ENCODE measurements at regions not wholly inside any gene's neighbourhood (a gene's known extent, or its start where the extent isn't known, plus 50 kb on each side); places are given as distances from the start of the nearest gene placed in this dataset.

GRCh38 chr7:1287752-1288201 lies 55.1 kb downstream of the UNCX start:
- Histone ChIP-seq H3K27ac (ENCODE audit: insufficient read depth, low read depth, low read length) (no peak overlapping the region), H3K9me1 (replicated peaks; ENCODE audit: control insufficient read depth, extremely low read depth, insufficient read depth, low read length) (no peaks in the 10 kb centered on the region), H3K27me3 (ENCODE audit: control insufficient read depth in 2 of 2, insufficient read depth in 2 of 2, low read length in 2 of 2) (peaks cover 10 to 14% of the 10 kb centered on the region in 2 experiments), H3K9ac (replicated peaks; ENCODE audit: extremely low read depth, insufficient read depth, low read length) (no peak overlapping the region), H3K9me3 (replicated peaks; ENCODE audit: control insufficient read depth, insufficient read depth, low read length) (no peaks in the 10 kb centered on the region), H4K20me1 (replicated peaks; ENCODE audit: control insufficient read depth, extremely low read depth, insufficient read depth, low read length) (no peaks in the 10 kb centered on the region), H3K4me2 (ENCODE audit: insufficient read depth, low read length) (no peak overlapping the region), H3K4me3 (replicated peaks in 1 of 3; ENCODE audit: insufficient read depth in 1 of 3, low read depth in 1 of 3, low read length in 3 of 3) (no peak overlapping the region), H3K79me2 (ENCODE audit: control insufficient read depth, insufficient read depth, low read length) (no peaks in the 10 kb centered on the region), H3K36me3 (ENCODE audit: control insufficient read depth in 2 of 2, extremely low read depth in 1 of 2, insufficient read depth in 2 of 2, low read length in 2 of 2) (no peaks in the 10 kb centered on the region), H2AFZ (ENCODE audit: low read depth, low read length) (no peak overlapping the region), H3K4me1 (ENCODE audit: control insufficient read depth, extremely low read depth, insufficient read depth, low read length) (no peaks in the 10 kb centered on the region)
- intact Hi-C loops (cut with micrococcal nuclease) (no loop called here), dilution Hi-C loops (cut with MboI; ENCODE audit: extremely low pct_ligation_motif_present, low sequenced_read_pairs) (no loop called here)
- FAIRE-seq (no peak), DNase-seq (ENCODE audit: low read depth, low spot score) (no peak)
- POLR2A ChIA-PET = no interaction called here
- BruUV-seq (replicated peaks) = no TSS peak
- TF ChIP-seq POLR2AphosphoS5 (IDR thresholded peaks at IDR 0.05; ENCODE audit: insufficient read depth, low read depth, low read length) (no peak), JUN (IDR thresholded peaks at IDR 0.05; ENCODE audit: borderline replicate concordance, insufficient read depth, insufficient read length, low read depth) (no peak), FOS (IDR thresholded peaks at IDR 0.05; ENCODE audit: borderline replicate concordance, insufficient read depth, low read length) (no peak), MYC (IDR thresholded peaks at IDR 0.05; ENCODE audit: low read depth, low read length) (no peak)
- TF ChIP-seq, protein P1, sequence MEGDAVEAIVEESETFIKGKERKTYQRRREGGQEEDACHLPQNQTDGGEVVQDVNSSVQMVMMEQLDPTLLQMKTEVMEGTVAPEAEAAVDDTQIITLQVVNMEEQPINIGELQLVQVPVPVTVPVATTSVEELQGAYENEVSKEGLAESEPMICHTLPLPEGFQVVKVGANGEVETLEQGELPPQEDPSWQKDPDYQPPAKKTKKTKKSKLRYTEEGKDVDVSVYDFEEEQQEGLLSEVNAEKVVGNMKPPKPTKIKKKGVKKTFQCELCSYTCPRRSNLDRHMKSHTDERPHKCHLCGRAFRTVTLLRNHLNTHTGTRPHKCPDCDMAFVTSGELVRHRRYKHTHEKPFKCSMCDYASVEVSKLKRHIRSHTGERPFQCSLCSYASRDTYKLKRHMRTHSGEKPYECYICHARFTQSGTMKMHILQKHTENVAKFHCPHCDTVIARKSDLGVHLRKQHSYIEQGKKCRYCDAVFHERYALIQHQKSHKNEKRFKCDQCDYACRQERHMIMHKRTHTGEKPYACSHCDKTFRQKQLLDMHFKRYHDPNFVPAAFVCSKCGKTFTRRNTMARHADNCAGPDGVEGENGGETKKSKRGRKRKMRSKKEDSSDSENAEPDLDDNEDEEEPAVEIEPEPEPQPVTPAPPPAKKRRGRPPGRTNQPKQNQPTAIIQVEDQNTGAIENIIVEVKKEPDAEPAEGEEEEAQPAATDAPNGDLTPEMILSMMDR (IDR thresholded peaks at IDR 0.05; ENCODE audit: extremely low read depth in 1 of 2, insufficient read depth in 1 of 2, low read depth in 1 of 2, low read length in 2 of 2) = no peak
- CTCF ChIA-PET = no interaction called here

DNA sequence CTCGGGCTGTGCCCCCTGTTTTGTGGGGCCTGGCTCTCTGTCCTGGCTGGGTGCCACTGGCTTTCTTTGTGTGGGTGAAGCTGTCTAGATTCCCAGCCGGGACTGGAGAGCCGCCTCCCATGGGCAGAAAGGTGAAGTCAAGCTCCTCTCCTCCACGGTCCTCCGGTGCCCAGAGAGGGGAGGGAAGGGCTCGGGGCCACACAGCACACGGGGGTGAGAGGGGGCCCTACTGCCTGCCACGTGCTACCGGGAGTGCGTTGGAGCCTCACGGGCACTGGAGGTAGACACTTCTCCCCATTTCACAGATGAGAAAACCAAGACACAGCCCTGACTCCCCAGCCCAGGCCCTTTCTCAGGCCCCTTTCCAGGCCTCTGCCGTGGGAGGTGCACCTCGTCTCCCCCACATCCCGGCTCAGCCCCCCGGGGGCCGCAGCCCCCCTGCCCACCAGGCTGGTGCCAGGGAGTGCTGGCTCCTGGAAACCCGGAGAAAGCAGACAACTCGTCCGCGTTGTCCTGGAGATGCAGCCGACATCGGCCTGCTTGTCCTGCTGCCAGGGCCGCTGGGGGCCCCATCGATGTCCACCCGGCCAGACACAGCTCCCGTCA lies 55.8 kb downstream of the UNCX start:
- no peak for FAIRE-seq
- H3K4me2 ChIP-seq (ENCODE audit: insufficient read depth, low read length) = no peak overlapping the region

More for the DNA sequence above, 55.8 kb downstream of the UNCX start:
- Histone ChIP-seq H3K27me3 (ENCODE audit: control insufficient read depth in 2 of 2, insufficient read depth in 2 of 2, low read length in 2 of 2) (peaks cover 10 to 14% of the 10 kb centered on the region in 2 experiments), H3K79me2 (ENCODE audit: control insufficient read depth, insufficient read depth, low read length) (no peaks in the 10 kb centered on the region), H3K4me3 (replicated peaks in 1 of 3; ENCODE audit: insufficient read depth in 1 of 3, low read depth in 1 of 3, low read length in 3 of 3) (no peak overlapping the region), H3K9me1 (replicated peaks; ENCODE audit: control insufficient read depth, extremely low read depth, insufficient read depth, low read length) (no peaks in the 10 kb centered on the region), H3K9me3 (replicated peaks; ENCODE audit: control insufficient read depth, insufficient read depth, low read length) (no peaks in the 10 kb centered on the region), H3K27ac (ENCODE audit: insufficient read depth, low read depth, low read length) (no peak overlapping the region), H3K9ac (replicated peaks; ENCODE audit: extremely low read depth, insufficient read depth, low read length) (no peak overlapping the region), H2AFZ (ENCODE audit: low read depth, low read length) (no peak overlapping the region), H3K36me3 (ENCODE audit: control insufficient read depth in 2 of 2, extremely low read depth in 1 of 2, insufficient read depth in 2 of 2, low read length in 2 of 2) (no peaks in the 10 kb centered on the region), H4K20me1 (replicated peaks; ENCODE audit: control insufficient read depth, extremely low read depth, insufficient read depth, low read length) (no peaks in the 10 kb centered on the region), H3K4me1 (ENCODE audit: control insufficient read depth, extremely low read depth, insufficient read depth, low read length) (no peaks in the 10 kb centered on the region)
- no TSS peak for BruUV-seq (replicated peaks)
- dilution Hi-C loops (cut with MboI; ENCODE audit: extremely low pct_ligation_motif_present, low sequenced_read_pairs) = no loop called here
- CTCF ChIA-PET = no interaction called here
- intact Hi-C loops (cut with micrococcal nuclease) = no loop called here
- POLR2A ChIA-PET = no interaction called here
- DNase-seq (ENCODE audit: low read depth, low spot score) = no peak
- TF ChIP-seq GATA2 (IDR thresholded peaks at IDR 0.05; ENCODE audit: insufficient read depth, insufficient read length, low read depth, low read length) = no peak
- no peak for TF ChIP-seq EZH2 (IDR thresholded peaks at IDR 0.05; ENCODE audit: borderline replicate concordance, low read depth, low read length, severe bottlenecking)
- no peak for TF ChIP-seq MAX (IDR thresholded peaks at IDR 0.05; ENCODE audit: insufficient read depth, insufficient read length)
- TF ChIP-seq, protein P1 (IDR thresholded peaks at IDR 0.05; ENCODE audit: extremely low read depth in 1 of 2, insufficient read depth in 1 of 2, low read depth in 1 of 2, low read length in 2 of 2) = no peak
- no peak for TF ChIP-seq JUN (IDR thresholded peaks at IDR 0.05; ENCODE audit: borderline replicate concordance, insufficient read depth, insufficient read length, low read depth)
- TF ChIP-seq FOS (IDR thresholded peaks at IDR 0.05; ENCODE audit: borderline replicate concordance, insufficient read depth, low read length) = no peak
- no peak for TF ChIP-seq POLR2AphosphoS5 (IDR thresholded peaks at IDR 0.05; ENCODE audit: insufficient read depth, low read depth, low read length)
- TF ChIP-seq MYC (IDR thresholded peaks at IDR 0.05; ENCODE audit: low read depth, low read length) = no peak
- no peak for TF ChIP-seq POLR2A (IDR thresholded peaks at IDR 0.05; ENCODE audit: low read depth, low read length)
